GM18526 (cell line): ENCODE measurements at regions not wholly inside any gene's neighbourhood (a gene's known extent, or its start where the extent isn't known, plus 50 kb on each side); places are given as distances from the start of the nearest gene placed in this dataset.

ENCODE experiments used
- POLR2A ChIP-seq: IDR thresholded peaks from 3 replicates; pipeline ENCODE4 v1.6.1; 2011; ENCODE audit not compliant: insufficient read length; ENCODE audit errors: extremely low read depth

DNA sequence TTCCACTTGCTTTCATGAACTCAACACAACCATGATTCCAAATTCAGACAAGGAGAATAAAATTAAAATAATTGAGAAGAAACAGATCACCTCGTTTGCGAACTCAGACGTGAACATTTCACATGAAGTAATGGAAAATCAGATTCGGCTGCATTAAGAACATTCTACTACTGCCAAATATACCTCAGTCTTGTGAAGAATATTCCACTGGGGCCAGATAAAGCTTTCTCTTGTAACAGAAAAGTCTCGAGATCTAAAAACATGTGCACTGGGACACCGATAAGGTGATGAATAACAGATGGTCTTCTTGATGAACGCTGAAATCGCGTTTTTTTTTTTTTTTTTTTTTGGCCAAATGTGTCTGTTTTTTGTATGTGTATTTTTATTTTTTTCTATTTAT, 761.1 kb downstream of the BRD1 start:
- no peak for TF ChIP-seq POLR2A

GRCh38 chr22:49064836-49065235, 762.8 kb downstream of the BRD1 start:
- no peak for TF ChIP-seq POLR2A

DNA sequence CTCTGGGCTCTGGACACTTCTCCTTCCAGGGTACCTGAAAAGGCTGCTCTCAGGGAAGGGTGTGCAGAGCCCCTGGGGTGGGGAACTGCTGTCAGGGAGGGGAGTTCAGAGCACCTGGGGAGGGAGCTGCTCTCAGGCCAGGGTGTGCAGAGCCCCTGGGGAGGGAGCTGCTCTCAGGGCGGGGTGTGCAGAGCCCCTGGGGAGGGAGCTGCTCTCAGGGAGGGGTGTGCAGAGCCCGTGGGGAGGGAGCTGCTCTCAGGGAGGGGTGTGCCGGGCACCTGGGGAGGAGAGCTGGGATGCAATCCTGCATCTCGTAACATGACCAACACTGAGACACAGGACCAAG, 764.2 kb downstream of the BRD1 start:
- TF ChIP-seq POLR2A, result no peak

DNA sequence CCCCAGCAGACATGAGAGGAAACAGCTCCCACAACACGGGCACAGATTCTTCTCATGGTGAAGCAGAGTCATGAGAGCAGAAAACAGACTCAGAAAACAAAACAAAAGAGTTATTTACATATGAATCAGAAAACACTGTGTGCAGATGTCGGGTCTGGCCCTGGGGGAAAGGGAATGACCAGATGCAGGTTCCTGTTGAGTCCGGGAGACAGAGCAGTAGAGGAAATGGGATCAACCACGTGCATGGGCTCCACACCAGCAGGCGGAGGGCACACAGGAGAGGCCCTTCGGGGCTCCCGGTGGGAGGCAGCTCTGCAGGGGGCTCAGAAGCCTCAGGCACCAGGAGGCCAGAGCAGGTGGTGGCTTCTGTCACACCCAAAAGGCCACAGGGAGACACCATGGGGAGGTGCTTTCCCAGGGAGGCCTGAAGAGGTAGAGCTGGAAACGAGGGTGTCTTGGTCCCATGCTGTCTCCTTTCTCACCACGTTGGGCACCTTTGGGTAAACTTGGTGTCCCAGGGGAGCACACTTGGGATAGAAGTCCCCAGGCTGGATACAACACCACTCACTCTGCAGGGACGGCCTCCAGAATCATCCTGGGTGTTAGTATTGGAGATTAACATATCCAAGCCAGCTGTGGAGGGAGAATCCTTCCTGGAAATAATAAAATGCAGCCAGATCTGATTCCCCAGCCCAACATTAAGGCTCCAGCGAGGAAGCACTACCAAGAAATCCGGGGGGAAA, 764.7 kb downstream of the BRD1 start:
- TF ChIP-seq POLR2A, result no peak

- TF ChIP-seq POLR2A, result no peak
These were observed 765.4 kb downstream of the BRD1 start for GRCh38 chr22:49062155-49062801.

DNA sequence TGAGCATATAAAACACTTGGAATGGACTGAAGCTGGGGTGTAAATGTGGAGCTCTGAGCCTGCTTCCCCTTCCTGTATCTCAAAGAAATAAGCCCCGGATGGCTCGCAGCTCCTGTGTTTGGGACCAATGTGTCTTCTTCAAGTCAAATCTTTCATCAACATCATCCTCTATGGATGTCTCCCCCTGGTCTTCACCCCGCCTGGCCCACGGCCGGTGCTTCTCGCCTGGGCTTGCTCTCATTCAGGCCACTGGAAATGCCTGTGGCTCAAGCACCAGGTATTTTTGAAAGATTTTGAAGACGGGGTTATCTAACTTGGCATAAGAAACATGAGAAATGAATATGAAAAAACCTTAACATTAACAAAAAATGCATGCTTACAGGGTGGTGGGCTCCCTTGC, 769.8 kb downstream of the BRD1 start:
- TF ChIP-seq POLR2A, result no peak

- TF ChIP-seq POLR2A, result no peak
These were observed 771.4 kb downstream of the BRD1 start for GRCh38 chr22:49056301-49056700.

DNA sequence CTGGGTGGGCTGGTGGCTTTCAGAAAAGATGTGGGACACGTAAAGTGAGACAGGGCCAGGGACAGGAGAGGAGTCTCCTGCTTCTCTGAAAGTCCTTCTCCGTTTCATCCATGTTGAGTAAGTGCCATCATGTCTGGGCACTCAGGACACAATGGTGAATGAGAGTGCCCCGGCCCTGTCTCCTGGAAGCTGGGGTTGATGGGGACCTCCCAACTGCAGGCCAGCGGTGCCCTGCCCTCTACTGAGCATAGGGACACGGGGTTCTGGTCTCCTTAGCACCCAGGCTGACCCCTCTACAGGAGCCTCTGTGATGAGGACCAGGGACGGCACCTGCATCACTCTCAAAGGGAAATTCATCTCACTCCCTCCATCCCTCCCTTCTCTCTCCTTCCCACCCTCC, 772.3 kb downstream of the BRD1 start:
- no peak for TF ChIP-seq POLR2A

- TF ChIP-seq POLR2A, result no peak
These were observed 774.1 kb downstream of the BRD1 start for GRCh38 chr22:49053578-49053977.

DNA sequence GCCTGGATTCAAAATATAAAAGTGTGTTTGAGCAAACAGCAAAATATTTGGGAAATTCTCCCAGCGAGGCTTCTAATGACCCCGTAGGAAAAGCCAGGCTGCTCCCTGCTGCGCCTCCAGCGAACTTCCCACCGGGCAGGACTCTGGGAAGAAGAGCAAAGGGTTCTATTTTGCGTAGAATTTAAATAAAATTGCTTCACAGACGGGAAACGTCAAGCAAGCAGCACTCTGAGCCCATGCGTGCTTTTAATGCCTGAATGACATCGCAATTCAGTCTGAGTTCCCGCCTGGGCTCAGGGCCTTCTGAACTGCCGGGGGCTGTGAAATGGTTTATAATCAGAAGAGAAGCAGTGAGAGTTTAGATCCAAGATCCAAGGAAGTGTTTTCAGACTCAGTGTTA, 775.1 kb downstream of the BRD1 start:
- TF ChIP-seq POLR2A, result no peak

DNA sequence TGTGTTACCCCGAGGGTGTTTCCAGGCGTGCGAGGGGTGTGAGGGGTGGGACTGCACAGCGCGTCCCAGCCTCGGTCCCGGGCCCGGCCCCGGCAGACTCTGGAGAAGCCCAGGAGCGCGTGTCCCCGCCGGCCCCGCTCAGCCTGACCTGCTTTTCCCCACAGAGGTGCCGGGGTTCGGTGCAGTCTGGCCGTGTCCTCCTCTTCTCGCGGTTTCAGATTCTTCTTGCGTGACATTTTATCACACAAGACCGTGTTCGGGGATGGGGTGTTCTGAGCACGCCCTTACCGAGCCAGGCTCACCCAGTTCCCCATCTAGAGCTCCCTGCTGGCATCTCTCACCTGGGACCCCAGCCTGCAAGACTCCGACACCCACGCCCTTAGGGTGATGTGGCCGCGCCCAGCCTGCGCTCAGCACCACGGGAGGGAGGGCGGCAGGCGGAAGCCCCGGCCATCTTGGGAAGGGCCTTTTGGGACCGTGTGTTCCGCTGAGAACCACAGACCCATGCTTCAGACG, 775.6 kb downstream of the BRD1 start:
- TF ChIP-seq POLR2A, result no peak

DNA sequence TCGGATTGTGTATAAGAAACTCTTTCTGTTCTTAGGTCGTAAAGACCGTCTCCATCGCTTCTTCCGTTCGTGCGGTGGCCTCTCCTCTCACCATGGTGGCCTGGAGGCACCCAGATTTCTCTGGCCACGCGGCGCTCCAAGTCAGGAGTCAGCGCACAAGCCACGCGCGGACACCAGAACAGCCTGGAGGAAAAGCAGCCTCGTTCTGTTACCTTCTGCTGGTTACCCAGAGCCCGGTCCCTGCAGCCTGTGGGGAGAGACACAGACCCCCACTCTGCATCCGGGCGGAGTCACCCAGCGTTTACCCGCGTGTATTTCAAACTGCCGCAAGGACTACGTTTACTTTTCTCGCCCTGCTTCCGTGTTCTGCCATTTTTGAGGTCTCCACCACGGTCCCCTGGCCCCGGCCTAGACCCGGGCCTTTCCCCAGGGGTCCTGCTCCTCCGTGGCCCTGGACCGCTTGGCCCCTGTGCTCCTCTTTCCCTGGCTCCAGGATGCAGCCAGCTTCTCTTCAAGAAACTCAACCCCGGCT, 776.1 kb downstream of the BRD1 start:
- TF ChIP-seq POLR2A, result no peak

DNA sequence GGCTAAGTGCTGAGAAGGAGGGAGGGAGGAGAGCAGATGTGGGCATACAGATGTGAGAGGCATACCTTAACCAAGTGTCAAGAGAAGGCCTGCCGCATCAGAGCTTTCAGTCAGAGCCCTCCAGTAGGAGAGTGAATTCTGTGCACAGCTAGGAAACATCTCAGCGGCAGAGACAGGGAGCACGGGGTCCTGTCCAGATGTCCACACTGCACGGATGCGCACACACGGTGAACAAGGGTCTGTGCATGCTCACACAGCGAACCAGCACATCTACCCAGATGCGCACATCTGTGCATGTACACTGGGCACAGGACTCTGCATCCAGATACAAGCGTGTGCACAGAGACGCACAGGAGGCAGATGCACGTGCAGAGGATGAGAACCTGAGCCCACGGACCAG, 778.0 kb downstream of the BRD1 start:
- TF ChIP-seq POLR2A, result no peak

GRCh38 chr22:49048591-49048990, 779.1 kb downstream of the BRD1 start:
- TF ChIP-seq POLR2A, result no peak

GRCh38 chr22:49047447-49047846, 780.2 kb downstream of the BRD1 start:
- TF ChIP-seq POLR2A, result no peak

DNA sequence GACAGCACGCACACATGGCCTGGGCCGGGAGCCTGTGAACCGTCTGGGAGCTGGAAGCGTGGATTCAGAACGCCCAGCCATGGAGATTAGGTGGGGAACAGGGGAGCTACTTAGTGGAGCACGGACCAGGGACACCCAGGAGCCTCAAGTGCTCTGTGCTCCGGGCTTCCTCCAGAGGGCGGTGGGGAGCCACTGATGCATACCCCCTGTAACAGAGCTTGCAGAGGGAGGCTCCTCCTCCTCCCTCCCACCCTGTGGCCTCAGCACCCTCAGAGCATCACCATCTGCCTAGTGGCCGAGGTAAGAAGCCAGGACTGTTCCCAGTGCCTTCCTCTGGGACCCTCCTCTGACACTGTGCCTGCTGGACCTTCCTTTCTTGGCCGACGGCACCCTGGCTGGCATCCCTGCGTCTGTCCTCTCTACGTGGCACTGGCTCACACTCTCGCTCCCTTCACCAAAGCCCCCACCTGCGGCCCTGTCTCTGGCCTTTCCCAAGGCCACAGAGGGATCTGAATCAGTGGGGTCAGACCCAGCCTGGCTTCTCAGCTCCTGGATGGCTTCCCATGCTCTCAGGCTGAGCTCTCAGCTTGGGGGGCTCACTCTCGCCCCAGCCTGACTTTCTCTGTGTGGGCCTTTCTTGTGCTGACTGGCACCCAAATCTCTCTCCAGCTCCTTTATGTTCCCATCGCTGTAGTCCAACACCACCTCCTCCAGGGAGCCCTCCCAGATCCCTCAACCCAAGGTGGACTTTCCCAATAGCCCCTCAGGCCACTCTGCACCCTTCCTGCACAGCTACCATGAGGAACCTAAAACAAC, 780.9 kb downstream of the BRD1 start:
- no peak for TF ChIP-seq POLR2A

- no peak for TF ChIP-seq POLR2A
These were observed 781.6 kb downstream of the BRD1 start for GRCh38 chr22:49046000-49046545.
